Karpas-422 (cell line): ENCODE measurements at regions not wholly inside any gene's neighbourhood (a gene's known extent, or its start where the extent isn't known, plus 50 kb on each side); places are given as distances from the start of the nearest gene placed in this dataset.

Experiments
- DNase-seq: peaks from one replicate; pipeline ENCODE4 v3.0.0-alpha.2; 2015
- H2AFZ ChIP-seq: fragments of 200-600 bp; sonication (generic); 2 replicates; pipeline ENCODE4 v1.6.1; 2014; ENCODE audit warnings: antibody characterized with exemption, low read length, mixed read lengths
- H3K27ac ChIP-seq: fragments of 200-600 bp; sonication (generic); 2 replicates; pipeline ENCODE4 v1.5.1; 2014; ENCODE audit warnings: mild to moderate bottlenecking, low read length, moderate library complexity
- H3K27me3 ChIP-seq: fragments of 200-600 bp; sonication (generic); 2 replicates; pipeline ENCODE4 v1.6.1; 2014; ENCODE audit warnings: low read length, mixed read lengths
- H3K36me3 ChIP-seq: fragments of 200-600 bp; sonication (generic); 2 replicates; pipeline ENCODE4 v1.6.1; 2014; ENCODE audit warnings: low read length, mixed read lengths; ENCODE audit not compliant: insufficient read depth
- H3K4me1 ChIP-seq: fragments of 200-600 bp; sonication (generic); 2 replicates; pipeline ENCODE4 v1.6.1; 2014; ENCODE audit warnings: mild to moderate bottlenecking, low read length, mixed read lengths
- H3K4me2 ChIP-seq: fragments of 200-600 bp; sonication (generic); 2 replicates; pipeline ENCODE4 v1.6.1; 2014; ENCODE audit warnings: low read length, low read depth, mild to moderate bottlenecking; ENCODE audit not compliant: poor library complexity, severe bottlenecking
- H3K4me3 ChIP-seq: fragments of 200-600 bp; sonication (generic); 2 replicates; pipeline ENCODE4 v1.5.1; 2014; ENCODE audit warnings: mild to moderate bottlenecking, antibody characterized with exemption, low read length, mixed read lengths
- H3K79me2 ChIP-seq: fragments of 200-600 bp; sonication (generic); 2 replicates; pipeline ENCODE4 v1.6.1; 2014; ENCODE audit warnings: mild to moderate bottlenecking, low read length, mixed read lengths
- H3K9ac ChIP-seq: fragments of 200-600 bp; sonication (generic); 2 replicates; pipeline ENCODE4 v1.6.0; 2014; ENCODE audit warnings: low read length
- H3K9me2 ChIP-seq: fragments of 200-600 bp; sonication (generic), shearing (Covaris generic); replicated peaks from 2 replicates; pipeline ENCODE4 v1.6.0; 2014; ENCODE audit warnings: mild to moderate bottlenecking, low read length, moderate library complexity; ENCODE audit not compliant: insufficient read depth
- H3K9me3 ChIP-seq: fragments of 300-700, 200-600 bp; sonication (generic); 2 replicates; pipeline ENCODE4 v1.6.1; 2014; ENCODE audit warnings: low read length, mixed read lengths
- H4K20me1 ChIP-seq: fragments of 200-600 bp; sonication (generic); 2 replicates; pipeline ENCODE4 v1.6.1; 2014; ENCODE audit warnings: mild to moderate bottlenecking, antibody characterized with exemption, low read length, low read depth; ENCODE audit not compliant: insufficient read depth

DNA sequence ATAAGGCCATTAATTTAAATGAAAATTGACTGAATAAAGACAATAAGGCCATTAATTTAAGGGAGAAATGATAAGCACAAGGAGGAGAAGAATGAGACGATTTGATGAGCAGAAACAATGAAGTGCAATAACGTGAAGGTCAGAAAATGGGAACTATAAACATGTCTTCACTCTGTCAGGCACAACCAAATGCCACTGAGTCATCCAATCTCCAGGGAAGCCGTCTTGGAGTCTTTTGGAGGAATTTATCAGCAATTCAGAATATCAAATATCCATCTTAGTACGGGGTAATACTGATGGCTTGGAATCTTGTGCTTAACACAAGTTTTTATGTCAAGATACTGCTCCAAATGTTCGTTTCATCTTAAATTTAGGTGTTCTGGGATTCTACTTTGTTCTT lies 159.9 kb downstream of the CAPZA3 start:
- Histone ChIP-seq H3K4me1 (no peaks in the 10 kb centered on the region), H3K4me2 (no peak overlapping the region), H3K9ac (no peak overlapping the region), H3K79me2 (no peaks in the 10 kb centered on the region), H3K9me3 (no peaks in the 10 kb centered on the region), H3K36me3 (no peaks in the 10 kb centered on the region), H4K20me1 (no peaks in the 10 kb centered on the region), H3K9me2 (no peaks in the 10 kb centered on the region), H3K4me3 (no peak overlapping the region), H2AFZ (no peak overlapping the region), H3K27ac (no peak overlapping the region), H3K27me3 (no peaks in the 10 kb centered on the region)
- DNase-seq: no peak

- Histone ChIP-seq H3K27ac (no peak overlapping the region), H3K36me3 (no peaks in the 10 kb centered on the region), H3K79me2 (no peaks in the 10 kb centered on the region), H3K9me3 (no peaks in the 10 kb centered on the region), H2AFZ (no peak overlapping the region), H3K4me2 (no peak overlapping the region), H3K9ac (no peak overlapping the region), H3K4me3 (no peak overlapping the region), H3K27me3 (no peaks in the 10 kb centered on the region), H3K9me2 (no peaks in the 10 kb centered on the region), H3K4me1 (no peaks in the 10 kb centered on the region), H4K20me1 (no peaks in the 10 kb centered on the region)
- no peak for DNase-seq
Observed at GRCh38 chr12:18898470-18898869, 160.6 kb downstream of the CAPZA3 start.

DNA sequence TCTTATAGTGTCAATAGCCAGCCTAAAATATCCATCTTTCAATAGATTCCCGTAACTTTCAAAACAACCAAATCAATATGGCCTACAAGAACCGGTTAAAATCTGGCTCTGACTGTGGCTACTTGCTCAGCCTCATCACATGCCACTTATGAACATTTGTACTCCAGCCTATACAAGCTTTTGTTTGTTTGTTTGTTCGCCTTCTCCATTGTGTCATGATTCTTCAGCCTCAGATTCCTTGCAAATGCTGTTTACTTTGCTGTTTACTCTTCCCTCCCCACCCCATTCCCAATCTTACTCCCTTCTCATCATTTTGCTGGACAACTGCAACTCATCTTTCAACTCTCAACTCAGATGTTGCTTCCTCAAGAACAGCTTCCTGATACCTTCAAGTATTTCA lies 161.2 kb downstream of the CAPZA3 start:
- Histone ChIP-seq H3K27ac (no peak overlapping the region), H3K9ac (no peak overlapping the region), H3K4me1 (no peaks in the 10 kb centered on the region), H2AFZ (no peak overlapping the region), H3K27me3 (no peaks in the 10 kb centered on the region), H3K4me3 (no peak overlapping the region), H4K20me1 (no peaks in the 10 kb centered on the region), H3K36me3 (no peaks in the 10 kb centered on the region), H3K9me2 (no peaks in the 10 kb centered on the region), H3K4me2 (no peak overlapping the region), H3K79me2 (no peaks in the 10 kb centered on the region), H3K9me3 (no peaks in the 10 kb centered on the region)
- no peak for DNase-seq

GRCh38 chr12:18899678-18900317 lies 161.9 kb downstream of the CAPZA3 start:
- no peaks in the 10 kb centered on the region for H3K9me2 ChIP-seq
- H3K4me1 ChIP-seq: no peaks in the 10 kb centered on the region
- H4K20me1 ChIP-seq: no peaks in the 10 kb centered on the region
- no peak overlapping the region for H2AFZ ChIP-seq
- H3K27me3 ChIP-seq: no peaks in the 10 kb centered on the region
- no peak overlapping the region for H3K27ac ChIP-seq
- H3K9ac ChIP-seq: no peak overlapping the region
- no peak overlapping the region for H3K4me2 ChIP-seq
- no peaks in the 10 kb centered on the region for H3K9me3 ChIP-seq
- H3K79me2 ChIP-seq: no peaks in the 10 kb centered on the region
- H3K4me3 ChIP-seq: no peak overlapping the region
- H3K36me3 ChIP-seq: no peaks in the 10 kb centered on the region
- no peak for DNase-seq

- Histone ChIP-seq H3K4me1 (no peaks in the 10 kb centered on the region), H4K20me1 (no peaks in the 10 kb centered on the region), H3K4me3 (no peak overlapping the region), H3K36me3 (no peaks in the 10 kb centered on the region), H3K9me2 (no peaks in the 10 kb centered on the region), H3K79me2 (no peaks in the 10 kb centered on the region), H2AFZ (no peak overlapping the region), H3K27me3 (no peaks in the 10 kb centered on the region), H3K27ac (no peak overlapping the region), H3K4me2 (no peak overlapping the region), H3K9ac (no peak overlapping the region), H3K9me3 (no peaks in the 10 kb centered on the region)
- no peak for DNase-seq
Observed at GRCh38 chr12:18905134-18905533, 167.2 kb downstream of the CAPZA3 start.

DNA sequence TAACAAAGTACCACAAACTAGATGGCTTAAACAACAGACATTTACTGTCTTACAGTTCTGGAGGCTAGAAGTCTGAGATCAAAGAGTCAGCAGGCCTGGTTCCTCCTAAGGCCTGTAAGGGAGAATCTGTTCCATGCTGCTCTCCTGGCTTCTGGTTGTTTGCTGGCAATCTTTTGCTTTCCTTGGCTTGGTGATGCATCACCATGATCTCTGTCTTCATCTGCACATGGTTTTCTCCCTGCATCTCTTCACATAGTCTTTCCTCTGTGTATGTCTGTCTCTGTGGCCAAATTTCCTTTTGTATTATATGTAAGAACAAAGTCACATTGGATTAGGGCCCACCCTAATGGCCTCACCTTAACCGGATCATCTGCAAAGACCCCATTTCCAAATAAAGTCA lies 168.5 kb downstream of the CAPZA3 start:
- Histone ChIP-seq H2AFZ (no peak overlapping the region), H3K9me3 (no peaks in the 10 kb centered on the region), H3K4me3 (no peak overlapping the region), H4K20me1 (no peaks in the 10 kb centered on the region), H3K9me2 (no peaks in the 10 kb centered on the region), H3K4me2 (no peak overlapping the region), H3K4me1 (no peaks in the 10 kb centered on the region), H3K36me3 (no peaks in the 10 kb centered on the region), H3K79me2 (no peaks in the 10 kb centered on the region), H3K27ac (no peak overlapping the region), H3K27me3 (no peaks in the 10 kb centered on the region), H3K9ac (no peak overlapping the region)
- DNase-seq: no peak

- no peak for DNase-seq
Observed at GRCh38 chr12:18907127-18907526, 169.2 kb downstream of the CAPZA3 start.

GRCh38 chr12:18907728-18908127 lies 169.8 kb downstream of the CAPZA3 start:
- Histone ChIP-seq H3K27me3 (no peaks in the 10 kb centered on the region), H4K20me1 (no peaks in the 10 kb centered on the region), H3K27ac (no peak overlapping the region), H3K79me2 (no peaks in the 10 kb centered on the region), H3K4me2 (no peak overlapping the region), H3K9me3 (no peaks in the 10 kb centered on the region), H3K9ac (no peak overlapping the region), H3K36me3 (no peaks in the 10 kb centered on the region), H3K4me1 (no peaks in the 10 kb centered on the region), H2AFZ (no peak overlapping the region), H3K9me2 (no peaks in the 10 kb centered on the region), H3K4me3 (no peak overlapping the region)
- no peak for DNase-seq

More at GRCh38 chr12:18907127-18907526, 169.2 kb downstream of the CAPZA3 start:
- H3K9me3 ChIP-seq: no peaks in the 10 kb centered on the region
- no peaks in the 10 kb centered on the region for H3K79me2 ChIP-seq
- no peak overlapping the region for H3K27ac ChIP-seq
- no peaks in the 10 kb centered on the region for H3K9me2 ChIP-seq
- no peak overlapping the region for H3K9ac ChIP-seq
- no peaks in the 10 kb centered on the region for H3K4me1 ChIP-seq
- H3K4me3 ChIP-seq: no peak overlapping the region
- no peaks in the 10 kb centered on the region for H3K27me3 ChIP-seq
- no peaks in the 10 kb centered on the region for H4K20me1 ChIP-seq
- H2AFZ ChIP-seq: no peak overlapping the region
- no peak overlapping the region for H3K4me2 ChIP-seq
- no peaks in the 10 kb centered on the region for H3K36me3 ChIP-seq

DNA sequence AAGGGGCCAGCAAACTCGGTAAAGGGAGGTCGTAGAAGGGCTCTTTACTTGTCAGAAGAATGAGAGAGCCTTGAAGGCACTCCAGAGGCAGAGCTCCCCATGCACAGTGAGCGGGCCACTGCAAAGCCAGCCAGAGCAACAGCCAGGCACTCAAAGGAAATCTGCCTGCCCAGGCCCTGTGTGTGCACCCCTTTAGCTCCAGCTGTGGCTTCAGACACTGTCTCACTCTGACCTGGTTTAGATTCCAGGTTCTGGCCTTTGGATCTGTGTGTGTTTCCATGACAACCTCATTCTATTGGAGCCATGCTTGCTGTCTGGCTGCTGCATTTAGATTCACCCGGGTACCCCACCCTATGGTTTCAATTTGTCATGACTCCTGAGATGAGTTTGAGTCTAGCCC lies 170.3 kb downstream of the CAPZA3 start:
- Histone ChIP-seq H3K27me3 (no peaks in the 10 kb centered on the region), H3K9me2 (no peaks in the 10 kb centered on the region), H4K20me1 (no peaks in the 10 kb centered on the region), H2AFZ (no peak overlapping the region), H3K9me3 (no peaks in the 10 kb centered on the region), H3K9ac (no peak overlapping the region), H3K79me2 (no peaks in the 10 kb centered on the region), H3K27ac (no peak overlapping the region), H3K4me1 (no peaks in the 10 kb centered on the region), H3K4me3 (no peak overlapping the region), H3K4me2 (no peak overlapping the region), H3K36me3 (no peaks in the 10 kb centered on the region)
- no peak for DNase-seq
